ENCODE measurements at regions not wholly inside any gene's neighbourhood (a gene's known extent, or its start where the extent isn't known, plus 50 kb on each side); places are given as distances from the start of the nearest gene placed in this dataset.

- no peaks in the 10 kb centered on the region for H3K79me2 ChIP-seq (ENCODE audit: insufficient read depth, low read length)
- no peaks in the 10 kb centered on the region for H4K20me1 ChIP-seq (ENCODE audit: insufficient read depth, low read length)
- H3K36me3 ChIP-seq (ENCODE audit: insufficient read depth, low read length): no peaks in the 10 kb centered on the region
- H3K9me3 ChIP-seq (ENCODE audit: low read depth, low read length): no peaks in the 10 kb centered on the region
- no peak overlapping the region for H3K4me3 ChIP-seq (ENCODE audit: insufficient read depth, low read length)
- H3K27me3 ChIP-seq (ENCODE audit: insufficient read depth, low read length): no peaks in the 10 kb centered on the region
- no peak for TF ChIP-seq CTCF (IDR thresholded peaks at IDR 0.05; ENCODE audit: extremely low read depth, low read depth, low read length)
- H3K4me1 ChIP-seq (ENCODE audit: insufficient read depth, low read length): peaks cover 7% of the 10 kb centered on the region
- H3K27ac ChIP-seq (ENCODE audit: low read depth, low read length): no peak overlapping the region
- no peak for DNase-seq (ENCODE audit: insufficient read length, low spot score, missing footprints)
- no peak overlapping the region for H2AFZ ChIP-seq (ENCODE audit: low read length)
- no peak overlapping the region for H3K4me2 ChIP-seq (ENCODE audit: insufficient read depth, low read length)
These were observed 201.8 kb upstream of the MPDZ start for GRCh38 chr9:13481274-13481673.

- no peak overlapping the region for H3K27ac ChIP-seq (ENCODE audit: low read depth, low read length)
- no peak overlapping the region for H3K4me3 ChIP-seq (ENCODE audit: insufficient read depth, low read length)
- H3K4me2 ChIP-seq (ENCODE audit: insufficient read depth, low read length): no peak overlapping the region
- H4K20me1 ChIP-seq (ENCODE audit: insufficient read depth, low read length): no peaks in the 10 kb centered on the region
- no peaks in the 10 kb centered on the region for H3K9me3 ChIP-seq (ENCODE audit: low read depth, low read length)
- DNase-seq (ENCODE audit: insufficient read length, low spot score, missing footprints): no peak
- TF ChIP-seq CTCF (IDR thresholded peaks at IDR 0.05; ENCODE audit: extremely low read depth, low read depth, low read length): no peak
- peaks cover 7% of the 10 kb centered on the region for H3K4me1 ChIP-seq (ENCODE audit: insufficient read depth, low read length)
- H2AFZ ChIP-seq (ENCODE audit: low read length): no peak overlapping the region
- no peaks in the 10 kb centered on the region for H3K36me3 ChIP-seq (ENCODE audit: insufficient read depth, low read length)
- no peaks in the 10 kb centered on the region for H3K27me3 ChIP-seq (ENCODE audit: insufficient read depth, low read length)
- no peaks in the 10 kb centered on the region for H3K79me2 ChIP-seq (ENCODE audit: insufficient read depth, low read length)
These were observed 201.2 kb upstream of the MPDZ start for GRCh38 chr9:13480693-13481092.

- no peak overlapping the region for H3K4me3 ChIP-seq (ENCODE audit: insufficient read depth, low read length)
- H3K4me2 ChIP-seq (ENCODE audit: insufficient read depth, low read length): no peak overlapping the region
- no peak for DNase-seq (ENCODE audit: insufficient read length, low spot score, missing footprints)
- no peaks in the 10 kb centered on the region for H3K79me2 ChIP-seq (ENCODE audit: insufficient read depth, low read length)
- peaks cover 3% of the 10 kb centered on the region for H3K9me3 ChIP-seq (ENCODE audit: low read depth, low read length)
- H3K4me1 ChIP-seq (ENCODE audit: insufficient read depth, low read length): no peaks in the 10 kb centered on the region
- no peaks in the 10 kb centered on the region for H3K27me3 ChIP-seq (ENCODE audit: insufficient read depth, low read length)
- TF ChIP-seq CTCF (IDR thresholded peaks at IDR 0.05; ENCODE audit: extremely low read depth, low read depth, low read length): no peak
- H4K20me1 ChIP-seq (ENCODE audit: insufficient read depth, low read length): no peaks in the 10 kb centered on the region
- H3K27ac ChIP-seq (ENCODE audit: low read depth, low read length): no peak overlapping the region
- H2AFZ ChIP-seq (ENCODE audit: low read length): no peak overlapping the region
- H3K36me3 ChIP-seq (ENCODE audit: insufficient read depth, low read length): no peaks in the 10 kb centered on the region
These were observed 199.6 kb upstream of the MPDZ start for GRCh38 chr9:13479096-13479495.

- Histone ChIP-seq H3K79me2 (ENCODE audit: insufficient read depth, low read length) (no peaks in the 10 kb centered on the region), H3K36me3 (ENCODE audit: insufficient read depth, low read length) (no peaks in the 10 kb centered on the region), H3K4me1 (ENCODE audit: insufficient read depth, low read length) (no peaks in the 10 kb centered on the region), H4K20me1 (ENCODE audit: insufficient read depth, low read length) (no peaks in the 10 kb centered on the region), H3K4me3 (ENCODE audit: insufficient read depth, low read length) (no peak overlapping the region), H2AFZ (ENCODE audit: low read length) (no peak overlapping the region), H3K4me2 (ENCODE audit: insufficient read depth, low read length) (no peak overlapping the region), H3K9me3 (ENCODE audit: low read depth, low read length) (peaks cover 3% of the 10 kb centered on the region), H3K27ac (ENCODE audit: low read depth, low read length) (no peak overlapping the region), H3K27me3 (ENCODE audit: insufficient read depth, low read length) (no peaks in the 10 kb centered on the region)
- DNase-seq (ENCODE audit: insufficient read length, low spot score, missing footprints): no peak
- TF ChIP-seq CTCF (IDR thresholded peaks at IDR 0.05; ENCODE audit: extremely low read depth, low read depth, low read length): no peak
These were observed 199.1 kb upstream of the MPDZ start for GRCh38 chr9:13478639-13479038.

Measured in osteoblast (primary cell).